ENCODE measurements at regions not wholly inside any gene's neighbourhood (a gene's known extent, or its start where the extent isn't known, plus 50 kb on each side); places are given as distances from the start of the nearest gene placed in this dataset.

- no peak for TF ChIP-seq CTCF (IDR thresholded peaks at IDR 0.05)
- TF ChIP-seq POLR2A (IDR thresholded peaks at IDR 0.05), result no peak
These were observed 1236.9 kb downstream of the DNAJB9 start for GRCh38 chr7:109806548-109806947.

All from uterus (tissue), 2 donors.